H1 (cell line): ENCODE measurements at regions not wholly inside any gene's neighbourhood (a gene's known extent, or its start where the extent isn't known, plus 50 kb on each side); places are given as distances from the start of the nearest gene placed in this dataset.

ENCODE experiments used
- ATF2 ChIP-seq: IDR thresholded peaks from 2 replicates; pipeline ENCODE4 v1.6.1; 2012; ENCODE audit warnings: low read length, inconsistent platforms
- CTCF ChIP-seq, 3 experiments: IDR thresholded peaks; 1 replicate in 2 of 3; 2 replicates in 1 of 3; pipeline versions ENCODE4 v1.5.1 to v1.6.1; 2011; ENCODE audit warnings: low read length in 3 of 3, mild to moderate bottlenecking in 3 of 3, inconsistent platforms in 2 of 3, low read depth in 1 of 3, moderate library complexity in 1 of 3; ENCODE audit not compliant: insufficient read depth in 1 of 3; ENCODE audit errors: control extremely low read depth in 1 of 3
- EGR1 ChIP-seq: IDR thresholded peaks from 2 replicates; pipeline ENCODE4 v1.6.1; 2011; ENCODE audit warnings: low read depth, low read length, borderline replicate concordance
- EZH2 ChIP-seq: fragments of 200-600 bp; sonication (generic); IDR thresholded peaks from 2 replicates; pipeline ENCODE4 v1.7.1; 2012; ENCODE audit warnings: low read depth, mild to moderate bottlenecking, moderate library complexity, low read length, inconsistent platforms; ENCODE audit not compliant: severe bottlenecking
- HDAC2 ChIP-seq, 2 experiments: fragments of 300-600 bp in 1 of 2; sonication (generic) in 1 of 2; IDR thresholded peaks; 2 replicates each; pipeline ENCODE4 v1.6.1; 2011 to 2012; ENCODE audit warnings: low read depth in 2 of 2, low read length in 2 of 2, mild to moderate bottlenecking in 2 of 2, moderate library complexity in 2 of 2, borderline replicate concordance in 1 of 2, inconsistent platforms in 1 of 2
- HDAC6 ChIP-seq: IDR thresholded peaks from one replicate; pipeline ENCODE4 v1.7.1; 2012; ENCODE audit warnings: low read depth, mild to moderate bottlenecking, inconsistent platforms, low read length, moderate library complexity
- JUND ChIP-seq: IDR thresholded peaks from 2 replicates; pipeline ENCODE4 v1.6.1; 2011; ENCODE audit warnings: mild to moderate bottlenecking, improper control_type of control experiment, low read length
- MAX ChIP-seq: IDR thresholded peaks from 2 replicates; pipeline ENCODE4 v1.6.1; 2012; ENCODE audit warnings: inconsistent platforms
- NANOG ChIP-seq: IDR thresholded peaks from 2 replicates; pipeline ENCODE4 v1.6.1; 2011; ENCODE audit warnings: low read length, low read depth, mild to moderate bottlenecking, inconsistent platforms; ENCODE audit not compliant: insufficient read depth, poor library complexity, severe bottlenecking
- POLR2A ChIP-seq, 2 experiments: IDR thresholded peaks; 1 replicate in 1 of 2; 2 replicates in 1 of 2; pipeline ENCODE4 v1.6.1; 2011; ENCODE audit warnings: low read depth in 2 of 2, low read length in 2 of 2, mild to moderate bottlenecking in 2 of 2; ENCODE audit errors: control extremely low read depth in 1 of 2
- POLR2AphosphoS5 ChIP-seq: IDR thresholded peaks from 2 replicates; pipeline ENCODE4 v1.6.1; 2011; ENCODE audit warnings: low read depth, low read length
- SRF ChIP-seq: IDR thresholded peaks from 2 replicates; pipeline ENCODE4 v1.6.1; 2011; ENCODE audit warnings: mild to moderate bottlenecking, low read depth, low read length, moderate library complexity
- TAF1 ChIP-seq: IDR thresholded peaks from 2 replicates; pipeline ENCODE4 v1.6.1; 2011; ENCODE audit warnings: mild to moderate bottlenecking, low read depth, low read length
- USF2 ChIP-seq: IDR thresholded peaks from 2 replicates; pipeline ENCODE4 v1.6.1; 2011; ENCODE audit warnings: low read length, improper control_type of control experiment

- TF ChIP-seq CTCF (IDR thresholded peaks at IDR 0.05; ENCODE audit: control extremely low read depth in 1 of 3, insufficient read depth in 1 of 3, low read depth in 1 of 3, low read length in 3 of 3) (no peak), POLR2A (IDR thresholded peaks at IDR 0.05; ENCODE audit: control extremely low read depth in 1 of 2, low read depth in 2 of 2, low read length in 2 of 2) (no peak), HDAC6 (no peak), JUND (no peak), POLR2AphosphoS5 (no peak), HDAC2 (IDR thresholded peaks at IDR 0.05; ENCODE audit: borderline replicate concordance in 1 of 2, low read depth in 2 of 2, low read length in 2 of 2) (no peak), SRF (no peak), EZH2 (no peak), USF2 (no peak), TAF1 (no peak), MAX (no peak), ATF2 (no peak), EGR1 (no peak), NANOG (no peak)
Measured at GRCh38 chr4:126733301-126733700, 899.5 kb upstream of the INTU start.
